BLaER1 (cell line): ENCODE measurements at regions not wholly inside any gene's neighbourhood (a gene's known extent, or its start where the extent isn't known, plus 50 kb on each side); places are given as distances from the start of the nearest gene placed in this dataset.

Experiments used
- H3K27ac ChIP-seq: shearing (Covaris generic); formaldehyde crosslinking; 2 replicates; pipeline ENCODE4 v1.8.1; 2022
- H3K27me3 ChIP-seq: shearing (Covaris generic); formaldehyde crosslinking; 2 replicates; pipeline ENCODE4 v1.8.1; 2022
- H3K36me3 ChIP-seq: shearing (Covaris generic); formaldehyde crosslinking; 2 replicates; pipeline ENCODE4 v1.8.1; 2022
- H3K4me1 ChIP-seq: shearing (Covaris generic); formaldehyde crosslinking; 2 replicates; pipeline ENCODE4 v1.8.1; 2022
- H3K4me2 ChIP-seq: shearing (Covaris generic); formaldehyde crosslinking; 2 replicates; pipeline ENCODE4 v1.8.1; 2022
- H3K4me3 ChIP-seq: shearing (Covaris generic); formaldehyde crosslinking; 2 replicates; pipeline ENCODE4 v1.8.1; 2022
- H3K9ac ChIP-seq: shearing (Covaris generic); formaldehyde crosslinking; 2 replicates; pipeline ENCODE4 v1.8.1; 2022
- H3K9me3 ChIP-seq: shearing (Covaris generic); formaldehyde crosslinking; 2 replicates; pipeline ENCODE4 v1.8.1; 2022
- H4K20me1 ChIP-seq: shearing (Covaris generic); formaldehyde crosslinking; 2 replicates; pipeline ENCODE4 v1.8.1; 2022
- Cebpa-rat ChIP-seq: shearing (Covaris generic); IDR thresholded peaks from 2 replicates; pipeline ENCODE4 v1.8.1; 2022

GRCh38 chr15:91561371-91562100, 292.0 kb upstream of the SLCO3A1 start:
- Histone ChIP-seq H3K9me3 (no peaks in the 10 kb centered on the region), H3K27me3 (no peaks in the 10 kb centered on the region), H3K4me1 (no peaks in the 10 kb centered on the region), H4K20me1 (no peaks in the 10 kb centered on the region), H3K27ac (no peak overlapping the region), H3K4me3 (no peak overlapping the region), H3K9ac (no peak overlapping the region), H3K4me2 (no peak overlapping the region), H3K36me3 (no peaks in the 10 kb centered on the region)
- TF ChIP-seq Cebpa-rat, result no peak

GRCh38 chr15:91562698-91563097, 290.8 kb upstream of the SLCO3A1 start:
- Histone ChIP-seq H3K27me3 (no peaks in the 10 kb centered on the region), H3K4me1 (no peaks in the 10 kb centered on the region), H3K4me3 (no peak overlapping the region), H3K27ac (no peak overlapping the region), H3K9me3 (no peaks in the 10 kb centered on the region), H3K4me2 (no peak overlapping the region), H4K20me1 (no peaks in the 10 kb centered on the region), H3K9ac (no peak overlapping the region), H3K36me3 (no peaks in the 10 kb centered on the region)
- TF ChIP-seq Cebpa-rat, result no peak

- H3K4me3 ChIP-seq, result no peak overlapping the region
- H3K27me3 ChIP-seq, result no peaks in the 10 kb centered on the region
- no peak overlapping the region for H3K9ac ChIP-seq
- no peaks in the 10 kb centered on the region for H3K36me3 ChIP-seq
- H3K27ac ChIP-seq, result no peak overlapping the region
- no peaks in the 10 kb centered on the region for H3K4me1 ChIP-seq
- no peak for TF ChIP-seq Cebpa-rat
- no peak overlapping the region for H3K4me2 ChIP-seq
- H4K20me1 ChIP-seq, result no peaks in the 10 kb centered on the region
- no peaks in the 10 kb centered on the region for H3K9me3 ChIP-seq
Measured at GRCh38 chr15:91564631-91565030, 288.9 kb upstream of the SLCO3A1 start.

GRCh38 chr15:91566141-91566540, 287.4 kb upstream of the SLCO3A1 start:
- Histone ChIP-seq H3K9me3 (no peaks in the 10 kb centered on the region), H3K27me3 (no peaks in the 10 kb centered on the region), H3K4me1 (no peaks in the 10 kb centered on the region), H4K20me1 (no peaks in the 10 kb centered on the region), H3K36me3 (no peaks in the 10 kb centered on the region), H3K9ac (no peak overlapping the region), H3K4me2 (no peak overlapping the region), H3K4me3 (no peak overlapping the region), H3K27ac (no peak overlapping the region)
- TF ChIP-seq Cebpa-rat, result no peak

- Histone ChIP-seq H3K4me1 (peaks cover 5% of the 10 kb centered on the region), H3K36me3 (no peaks in the 10 kb centered on the region), H3K4me2 (no peak overlapping the region), H3K27me3 (no peaks in the 10 kb centered on the region), H3K9me3 (no peaks in the 10 kb centered on the region), H3K9ac (no peak overlapping the region), H3K4me3 (no peak overlapping the region), H3K27ac (no peak overlapping the region), H4K20me1 (no peaks in the 10 kb centered on the region)
- TF ChIP-seq Cebpa-rat, result no peak
Measured at GRCh38 chr15:91568036-91568435, 285.5 kb upstream of the SLCO3A1 start.

- 0 out of 2 replicates have a peak overlapping the region, but pooled peaks have one; percentile 4 for H3K4me2 ChIP-seq
- no peak overlapping the region for H3K4me3 ChIP-seq
- no peak for TF ChIP-seq Cebpa-rat
Measured at GRCh38 chr15:91572110-91572509, 281.4 kb upstream of the SLCO3A1 start.

GRCh38 chr15:91576096-91576495, 277.4 kb upstream of the SLCO3A1 start:
- no peak for TF ChIP-seq Cebpa-rat
- Histone ChIP-seq H3K27me3 (no peaks in the 10 kb centered on the region), H3K9ac (no peak overlapping the region), H3K4me1 (peaks cover 5% of the 10 kb centered on the region), H3K36me3 (no peaks in the 10 kb centered on the region), H3K27ac (no peak overlapping the region), H3K9me3 (no peaks in the 10 kb centered on the region), H3K4me3 (no peak overlapping the region), H3K4me2 (no peak overlapping the region), H4K20me1 (no peaks in the 10 kb centered on the region)

More at GRCh38 chr15:91572110-91572509, 281.4 kb upstream of the SLCO3A1 start:
- H3K9me3 ChIP-seq, result no peaks in the 10 kb centered on the region
- no peaks in the 10 kb centered on the region for H3K36me3 ChIP-seq
- peaks cover 5% of the 10 kb centered on the region for H3K4me1 ChIP-seq
- no peak overlapping the region for H3K27ac ChIP-seq
- no peaks in the 10 kb centered on the region for H4K20me1 ChIP-seq
- no peak overlapping the region for H3K9ac ChIP-seq
- H3K27me3 ChIP-seq, result no peaks in the 10 kb centered on the region

GRCh38 chr15:91578511-91578910, 275.0 kb upstream of the SLCO3A1 start:
- H3K9me3 ChIP-seq, result no peaks in the 10 kb centered on the region
- H3K36me3 ChIP-seq, result no peaks in the 10 kb centered on the region
- no peaks in the 10 kb centered on the region for H3K4me1 ChIP-seq
- H4K20me1 ChIP-seq, result no peaks in the 10 kb centered on the region
- no peak overlapping the region for H3K4me3 ChIP-seq
- TF ChIP-seq Cebpa-rat, result no peak
- no peak overlapping the region for H3K4me2 ChIP-seq
- H3K9ac ChIP-seq, result no peak overlapping the region
- H3K27ac ChIP-seq, result no peak overlapping the region
- H3K27me3 ChIP-seq, result no peaks in the 10 kb centered on the region

- Histone ChIP-seq H3K4me1 (no peaks in the 10 kb centered on the region), H3K4me3 (no peak overlapping the region)
- no peak for TF ChIP-seq Cebpa-rat
Measured at GRCh38 chr15:91584895-91585294, 268.6 kb upstream of the SLCO3A1 start.

GRCh38 chr15:91586560-91586959, 266.9 kb upstream of the SLCO3A1 start:
- Histone ChIP-seq H3K4me1 (no peaks in the 10 kb centered on the region), H4K20me1 (no peaks in the 10 kb centered on the region), H3K9me3 (no peaks in the 10 kb centered on the region), H3K27me3 (no peaks in the 10 kb centered on the region), H3K9ac (no peak overlapping the region), H3K4me3 (no peak overlapping the region), H3K4me2 (no peak overlapping the region), H3K36me3 (no peaks in the 10 kb centered on the region), H3K27ac (no peak overlapping the region)
- no peak for TF ChIP-seq Cebpa-rat

More at GRCh38 chr15:91584895-91585294, 268.6 kb upstream of the SLCO3A1 start:
- Histone ChIP-seq H3K27me3 (no peaks in the 10 kb centered on the region), H4K20me1 (no peaks in the 10 kb centered on the region), H3K36me3 (no peaks in the 10 kb centered on the region), H3K4me2 (no peak overlapping the region), H3K9ac (no peak overlapping the region), H3K27ac (no peak overlapping the region), H3K9me3 (no peaks in the 10 kb centered on the region)
